22Rv1 (cell line): ENCODE measurements at regions not wholly inside any gene's neighbourhood (a gene's known extent, or its start where the extent isn't known, plus 50 kb on each side); places are given as distances from the start of the nearest gene placed in this dataset.

Experiments used
- H3K27ac ChIP-seq: fragments of 450-650 bp; 2 replicates; pipeline ENCODE4 v1.5.1; 2017
- CTCF ChIP-seq: fragments of 450-650 bp; IDR thresholded peaks from 2 replicates; pipeline ENCODE4 v1.5.1; 2017; ENCODE audit warnings: mild to moderate bottlenecking
- ZFX ChIP-seq: fragments of 450-650 bp; IDR thresholded peaks from 2 replicates; pipeline ENCODE4 v1.6.1; 2017; ENCODE audit warnings: antibody characterized with exemption, borderline replicate concordance

- TF ChIP-seq CTCF, result no peak
- TF ChIP-seq ZFX, result no peak
- H3K27ac ChIP-seq, result no peak overlapping the region
These were observed 451.4 kb downstream of the ZSWIM6 start for GRCh38 chr5:61783481-61783880.

DNA sequence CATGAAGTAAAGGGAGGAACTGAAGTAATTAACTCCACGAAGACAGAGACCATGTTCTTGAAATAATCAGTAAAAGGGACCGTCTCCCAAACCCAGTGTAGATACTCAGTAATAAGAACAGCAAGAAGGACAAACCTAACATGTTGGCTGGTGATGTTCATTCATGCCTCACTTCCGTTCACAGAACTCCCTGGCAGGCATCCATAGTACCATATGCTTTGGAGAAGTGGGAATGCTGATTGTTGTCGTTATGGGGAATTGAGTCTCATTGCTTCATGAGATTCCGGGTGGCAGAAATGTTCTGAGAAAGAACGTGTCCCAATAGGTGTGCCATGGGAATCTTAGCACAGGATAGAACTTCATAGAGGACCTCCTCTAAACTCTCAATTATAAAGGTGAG lies 452.3 kb downstream of the ZSWIM6 start:
- no peak overlapping the region for H3K27ac ChIP-seq
- TF ChIP-seq CTCF (no peak), ZFX (no peak)

GRCh38 chr5:61788548-61788947 lies 456.5 kb downstream of the ZSWIM6 start:
- TF ChIP-seq ZFX, result no peak
- TF ChIP-seq CTCF, result no peak
- no peak overlapping the region for H3K27ac ChIP-seq

GRCh38 chr5:61790007-61790406 lies 457.9 kb downstream of the ZSWIM6 start:
- no peak overlapping the region for H3K27ac ChIP-seq
- TF ChIP-seq CTCF, result no peak
- no peak for TF ChIP-seq ZFX

GRCh38 chr5:61790678-61791077 lies 458.6 kb downstream of the ZSWIM6 start:
- TF ChIP-seq CTCF (no peak), ZFX (no peak)
- no peak overlapping the region for H3K27ac ChIP-seq

GRCh38 chr5:61796773-61797172 lies 464.7 kb downstream of the ZSWIM6 start:
- no peak overlapping the region for H3K27ac ChIP-seq
- TF ChIP-seq ZFX, result no peak

DNA sequence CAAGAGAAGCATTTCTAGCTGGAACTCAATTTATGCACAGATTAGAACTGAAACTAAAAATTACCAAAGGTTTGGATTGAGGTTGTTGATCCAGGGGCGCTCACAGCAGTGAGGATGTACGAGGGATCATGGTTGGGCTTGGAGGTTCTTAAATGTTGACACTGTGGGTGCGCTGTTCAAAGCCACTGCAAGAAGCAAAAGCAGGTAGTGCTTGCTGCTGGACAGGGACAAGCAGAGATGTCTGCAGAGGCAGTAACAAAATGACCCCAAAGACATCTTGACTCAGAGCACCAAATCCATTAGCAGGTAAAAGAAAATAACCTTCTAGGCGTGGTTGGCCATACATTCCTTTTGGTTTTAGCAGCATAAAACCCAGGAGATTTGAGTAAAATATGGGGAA lies 468.4 kb downstream of the ZSWIM6 start:
- TF ChIP-seq ZFX (no peak), CTCF (no peak)
- no peak overlapping the region for H3K27ac ChIP-seq

DNA sequence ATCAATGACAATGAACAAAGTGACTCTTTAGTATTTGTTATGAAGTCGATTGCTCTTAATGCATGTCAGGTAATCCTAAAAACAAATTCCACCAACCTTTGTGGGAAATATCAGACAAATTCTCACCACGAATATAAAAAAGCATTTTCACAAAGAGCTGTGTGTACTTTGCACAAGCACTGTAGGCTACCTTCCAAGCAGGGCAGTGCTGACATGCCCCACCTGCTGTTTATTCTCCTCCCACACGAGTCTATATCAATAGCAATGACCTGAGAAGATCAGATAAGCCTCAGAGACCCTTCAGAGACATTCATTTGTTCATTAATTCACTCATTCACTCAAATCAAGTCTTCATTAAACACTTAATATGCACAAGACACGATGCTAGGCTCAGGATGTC lies 469.1 kb downstream of the ZSWIM6 start:
- H3K27ac ChIP-seq, result no peak overlapping the region
- no peak for TF ChIP-seq ZFX
- TF ChIP-seq CTCF, result no peak
